HG02759 (cell line): ENCODE measurements at regions not wholly inside any gene's neighbourhood (a gene's known extent, or its start where the extent isn't known, plus 50 kb on each side); places are given as distances from the start of the nearest gene placed in this dataset.
"Not testable (repeated sequence)": the region's sequence is repeated elsewhere in the genome, so short reads cannot be mapped to it uniquely, and the experiment has no call there.

Experiments
- ATAC-seq: cut with Tn5 transposase; IDR thresholded peaks from one replicate; pipeline ENCODE4 v1.9.1; 2021; ENCODE audit warnings: mild to moderate bottlenecking, moderate library complexity; ENCODE audit not compliant: unreplicated experiment

DNA sequence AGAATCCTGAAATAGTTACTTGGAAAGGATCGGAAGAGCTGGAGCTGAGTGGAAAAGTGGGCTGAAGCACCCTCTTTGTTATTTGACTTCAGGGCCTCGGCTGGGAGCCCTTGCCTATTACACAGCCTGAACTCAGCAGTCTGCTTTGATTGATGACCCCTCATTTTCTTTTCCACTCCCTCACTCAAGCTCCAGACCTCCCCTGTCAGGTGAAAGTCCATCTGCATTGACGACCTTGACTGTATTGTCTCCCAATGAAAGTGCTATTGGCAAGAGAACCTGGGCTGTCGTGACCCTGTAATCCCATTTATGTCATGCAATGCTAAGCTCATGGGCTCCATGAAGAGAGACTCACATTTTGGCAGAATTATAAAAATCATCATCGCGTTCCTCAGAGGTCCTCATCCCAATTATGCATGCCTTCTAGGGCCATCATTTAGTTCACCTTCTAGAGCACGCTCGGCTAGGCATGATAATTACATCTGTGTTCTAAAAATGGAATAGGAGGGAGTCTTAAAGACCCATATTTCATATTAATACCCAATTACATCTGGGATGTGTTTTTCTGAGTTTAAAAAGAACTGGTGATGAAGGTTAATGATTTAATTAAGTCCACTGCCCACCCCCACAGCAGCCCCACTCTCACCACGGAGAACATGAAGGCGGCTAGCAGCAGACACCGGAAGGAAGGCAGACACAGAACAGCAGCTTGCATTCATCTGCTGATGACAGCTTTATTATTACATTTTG lies 472.5 kb downstream of the PID1 start:
- ATAC-seq = no peak

GRCh38 chr2:228796386-228796785 lies 474.7 kb downstream of the PID1 start:
- no peak for ATAC-seq

- no peak for ATAC-seq
Measured at GRCh38 chr2:228793116-228793515, 478.0 kb downstream of the PID1 start.

DNA sequence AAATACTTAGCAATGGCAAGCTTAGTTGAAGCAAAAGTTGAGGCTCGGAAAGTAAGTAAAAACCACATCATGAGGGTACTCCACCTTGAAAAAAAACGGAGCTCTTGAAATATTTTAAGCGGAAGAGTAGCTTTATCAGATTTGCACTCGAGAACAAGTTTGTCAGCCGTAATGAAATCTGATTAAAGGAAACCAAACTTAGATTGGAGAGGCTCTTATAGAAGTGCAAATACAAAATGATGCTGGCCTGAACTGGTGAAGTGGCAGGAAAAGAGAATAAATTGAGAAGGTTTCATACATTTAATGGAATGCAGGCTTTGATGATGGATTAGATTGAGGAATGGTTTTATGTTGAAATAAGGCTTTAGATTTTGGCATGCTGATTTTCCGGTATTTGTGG lies 484.2 kb downstream of the PID1 start:
- ATAC-seq = no peak

- no peak for ATAC-seq
Measured at GRCh38 chr2:228782281-228782680, 488.8 kb downstream of the PID1 start.

- ATAC-seq = no peak
Measured at GRCh38 chr2:228777855-228778355, 493.2 kb downstream of the PID1 start.

GRCh38 chr2:228774548-228774947 lies 496.5 kb downstream of the PID1 start:
- no peak for ATAC-seq

DNA sequence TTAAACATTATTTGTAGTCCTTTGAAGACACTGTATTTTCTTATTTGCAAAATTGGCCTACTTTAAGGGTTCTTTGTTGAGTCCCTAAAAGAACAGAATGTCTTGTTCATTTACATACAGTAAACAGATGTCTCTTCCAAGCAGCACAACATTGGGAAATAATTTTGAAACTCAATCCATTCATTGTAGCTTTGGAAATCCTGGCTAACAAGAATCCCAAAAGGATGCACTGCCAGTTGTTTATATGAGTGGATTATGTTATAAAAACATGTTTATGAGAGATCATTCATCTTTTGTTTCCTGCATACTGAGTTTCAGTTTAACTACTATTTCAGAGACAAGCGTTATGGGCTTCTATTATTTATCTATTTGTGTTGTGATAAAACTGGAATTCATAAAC lies 499.3 kb downstream of the PID1 start:
- no peak for ATAC-seq

DNA sequence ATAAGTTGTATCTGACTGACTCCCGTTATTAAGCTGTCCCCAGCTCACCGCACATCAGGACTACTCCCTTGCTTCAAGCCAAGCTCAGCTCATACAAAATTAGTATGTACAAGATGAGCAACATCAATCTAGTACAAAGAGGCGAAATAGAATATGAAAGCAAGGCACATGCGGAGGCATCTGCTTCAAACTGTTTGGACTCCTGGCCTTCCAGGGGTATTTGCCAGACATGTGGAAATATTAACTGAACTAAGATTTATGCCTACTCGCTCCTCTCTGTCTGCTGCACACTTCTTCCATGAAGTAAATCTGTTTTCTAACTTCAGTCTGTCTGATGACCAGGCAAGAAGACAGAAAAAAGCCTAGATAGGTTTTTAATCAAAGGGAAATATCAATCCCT lies 499.8 kb downstream of the PID1 start:
- ATAC-seq = no peak

DNA sequence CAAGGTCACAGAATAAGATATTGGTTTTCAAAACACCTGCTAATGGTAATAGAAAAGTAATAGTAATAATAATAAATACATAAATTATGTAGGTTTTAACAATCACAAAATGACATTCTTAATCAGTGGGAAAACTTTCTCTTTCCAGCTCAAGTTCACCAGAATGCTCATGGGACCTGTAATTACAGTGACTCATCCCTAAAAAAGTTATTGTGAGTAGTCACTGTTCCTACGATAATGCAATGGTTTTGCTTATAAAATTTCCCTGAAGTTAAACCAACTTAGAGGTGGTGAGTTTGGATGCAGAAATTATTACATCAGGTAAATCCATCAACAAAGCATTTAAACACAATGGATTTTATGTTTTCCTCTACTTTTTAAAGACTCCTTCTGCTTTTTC lies 502.3 kb downstream of the PID1 start:
- ATAC-seq = no peak

DNA sequence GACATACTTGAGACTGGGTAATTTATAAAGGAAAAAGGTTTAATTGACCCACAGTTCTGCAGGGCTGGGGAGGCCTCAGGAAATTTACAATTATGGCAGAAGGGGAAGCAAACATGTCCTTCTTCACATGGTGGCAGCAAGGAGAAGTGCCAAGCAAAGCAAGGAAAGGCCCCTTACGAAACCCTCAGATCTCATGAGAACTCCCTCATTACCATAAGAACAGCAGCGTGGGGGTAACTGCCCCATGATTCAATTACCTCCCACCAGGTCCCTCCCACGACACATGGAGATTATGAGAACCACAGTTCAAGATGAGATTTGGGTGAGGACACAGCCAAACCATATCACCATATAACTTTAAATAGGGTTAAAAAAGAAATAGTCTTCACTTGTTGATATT lies 502.9 kb downstream of the PID1 start:
- not testable (repeated sequence) for ATAC-seq

GRCh38 chr2:228767196-228767595 lies 503.9 kb downstream of the PID1 start:
- no peak for ATAC-seq

GRCh38 chr2:228763379-228763981 lies 507.6 kb downstream of the PID1 start:
- ATAC-seq = no peak

GRCh38 chr2:228762565-228762964 lies 508.5 kb downstream of the PID1 start:
- ATAC-seq = no peak

- ATAC-seq = not testable (repeated sequence)
Measured at GRCh38 chr2:228755661-228756060, 515.4 kb downstream of the PID1 start.

- ATAC-seq = no peak
Measured at GRCh38 chr2:228747483-228747882, 523.6 kb downstream of the PID1 start.

DNA sequence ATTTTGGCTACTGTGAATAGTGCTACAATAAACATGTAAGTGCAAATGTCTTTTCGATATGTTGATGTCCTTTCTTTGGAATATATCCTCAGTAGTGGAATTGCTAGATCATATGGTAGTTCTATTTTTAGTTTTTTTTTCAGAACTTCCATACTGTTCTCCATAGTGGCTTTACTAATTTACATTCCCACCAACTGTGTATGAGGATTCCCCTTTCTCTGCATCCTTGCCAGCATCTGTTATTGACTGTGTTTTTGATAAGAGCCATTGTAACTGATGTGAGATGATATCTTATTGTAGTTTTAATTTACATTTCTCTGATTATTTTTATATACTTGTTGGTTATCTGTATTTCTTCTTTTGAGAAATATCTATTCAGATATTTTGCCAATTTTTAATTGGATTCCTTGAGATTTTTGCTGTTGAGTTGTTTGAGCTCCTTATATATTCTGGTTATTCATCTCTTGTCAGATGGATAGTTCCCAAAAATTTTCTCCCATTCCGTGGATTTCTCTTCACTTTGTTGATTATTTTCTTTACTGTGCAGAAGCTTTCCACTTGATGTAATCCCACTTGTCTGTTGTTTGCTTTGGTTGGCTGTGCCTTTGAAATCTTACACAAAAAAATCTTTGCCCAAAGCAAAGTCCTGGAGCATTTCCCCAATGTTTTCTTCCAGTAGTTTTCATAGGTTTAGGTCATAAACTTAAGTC lies 532.3 kb downstream of the PID1 start:
- no peak for ATAC-seq

DNA sequence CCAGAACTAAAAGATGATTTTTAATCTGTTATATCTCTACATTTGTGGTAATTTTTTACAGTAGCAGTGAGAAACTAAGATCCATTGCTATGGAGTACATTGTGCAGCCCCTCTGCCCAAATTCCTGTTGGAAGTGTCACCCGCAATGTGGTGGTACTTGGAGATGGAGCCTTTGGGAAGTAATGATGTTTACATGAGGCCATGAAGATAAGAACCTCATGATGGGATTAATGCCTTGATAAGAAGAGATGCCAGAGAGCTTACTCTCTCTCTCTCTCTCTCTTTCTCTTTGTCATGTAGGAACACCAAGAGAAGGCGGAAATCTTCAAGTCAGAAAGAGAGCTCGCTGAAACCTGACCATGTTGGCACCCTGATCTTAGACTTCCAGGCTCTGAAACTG lies 535.4 kb downstream of the PID1 start:
- ATAC-seq = no peak

DNA sequence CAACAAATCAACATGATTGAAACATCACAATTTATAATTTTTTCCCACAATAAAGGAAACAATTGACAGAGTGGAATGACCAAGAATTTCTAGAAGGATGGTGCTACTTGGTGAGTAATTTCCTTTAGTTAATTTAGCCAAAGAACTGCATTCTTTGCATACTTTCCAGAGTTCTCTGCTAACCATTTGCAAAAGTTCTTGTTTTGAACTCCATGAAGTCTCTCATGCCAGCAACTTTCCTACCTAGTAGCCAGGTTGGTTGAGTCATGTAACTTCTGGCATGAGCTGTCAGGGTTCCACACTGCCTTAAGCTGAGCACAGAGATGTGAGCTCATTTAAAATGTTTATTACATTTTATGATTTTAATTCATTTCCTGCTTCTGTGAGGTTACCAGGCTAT lies 539.6 kb downstream of the PID1 start:
- ATAC-seq = no peak

DNA sequence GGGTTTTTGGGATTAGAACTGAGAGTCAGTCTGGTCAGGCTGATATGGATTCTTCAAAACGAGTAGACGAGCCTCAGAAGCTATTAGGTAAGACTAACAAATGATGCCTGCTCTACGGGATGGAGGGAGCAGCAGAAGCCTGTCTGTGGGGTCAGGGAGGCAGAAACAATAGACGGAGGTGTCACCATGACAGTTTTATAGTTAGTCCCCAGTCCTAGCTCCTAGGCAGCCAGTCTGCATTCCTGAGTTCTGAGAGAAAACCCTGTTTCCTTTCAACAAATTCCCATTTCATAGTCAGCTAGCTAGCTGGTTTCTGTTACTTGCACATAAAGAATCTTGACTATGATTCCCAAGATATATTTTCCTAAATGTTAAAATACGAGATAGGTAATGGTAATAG lies 542.1 kb downstream of the PID1 start:
- ATAC-seq = no peak

GRCh38 chr2:228725031-228725430 lies 543.5 kb upstream of the SPHKAP start:
- no peak for ATAC-seq

- no peak for ATAC-seq
Measured at GRCh38 chr2:228723599-228723998, 542.1 kb upstream of the SPHKAP start.
